Posterior cingulate gyrus (tissue), 11 donors: ENCODE measurements at regions not wholly inside any gene's neighbourhood (a gene's known extent, or its start where the extent isn't known, plus 50 kb on each side); places are given as distances from the start of the nearest gene placed in this dataset.

Experiments used
- DNase-seq, 10 donors: peaks; one replicate each; pipeline versions ENCODE4 v3.0.0 to v3.0.0-alpha.2; 2020 to 2021; ENCODE audit warnings: mixed read lengths in 3 of 10
- intact Hi-C: fragments of 100-400 bp; cut with DNase I; formaldehyde crosslinking; loops from one replicate; pipeline ENCODE4 v1.15.1; 2023

- DNase-seq, result no peak
These were observed 267.3 kb upstream of the NPVF start for GRCh38 chr7:25495342-25496250.

GRCh38 chr7:25496476-25497368 is 268.4 kb upstream of the NPVF start:
- intact Hi-C loops, result no loop called here
- DNase-seq, result no peak

More at GRCh38 chr7:25495342-25496250, 267.3 kb upstream of the NPVF start:
- intact Hi-C loops, result no loop called here

GRCh38 chr7:25500393-25500921 is 272.2 kb upstream of the NPVF start:
- no peak for DNase-seq
- intact Hi-C loops, result no loop called here

- intact Hi-C loops, result no loop called here
- DNase-seq, result no peak
These were observed 275.0 kb upstream of the NPVF start for GRCh38 chr7:25503306-25503705.

GRCh38 chr7:25512061-25512687 is 283.9 kb upstream of the NPVF start:
- DNase-seq, result no peak
- intact Hi-C loops, result no loop called here

GRCh38 chr7:25515633-25516275 is 287.5 kb upstream of the NPVF start:
- DNase-seq, result no peak
- intact Hi-C loops, result no loop called here

- intact Hi-C loops, result no loop called here
These were observed 289.6 kb upstream of the NPVF start for GRCh38 chr7:25517906-25518305.

GRCh38 chr7:25520017-25520416 is 291.7 kb upstream of the NPVF start:
- intact Hi-C loops, result no loop called here
- no peak for DNase-seq

More at GRCh38 chr7:25517906-25518305, 289.6 kb upstream of the NPVF start:
- DNase-seq, result no peak

- intact Hi-C loops, result no loop called here
- no peak for DNase-seq
These were observed 292.2 kb upstream of the NPVF start for GRCh38 chr7:25520516-25520915.

- intact Hi-C loops, result no loop called here
- no peak for DNase-seq
These were observed 292.9 kb upstream of the NPVF start for GRCh38 chr7:25521236-25521635.

- no peak for DNase-seq
- intact Hi-C loops, result no loop called here
These were observed 294.4 kb upstream of the NPVF start for GRCh38 chr7:25522727-25523126.

GRCh38 chr7:25527665-25528170 is 299.4 kb upstream of the NPVF start:
- no peak for DNase-seq
- intact Hi-C loops, result no loop called here

GRCh38 chr7:25529320-25529719 is 301.0 kb upstream of the NPVF start:
- intact Hi-C loops, result no loop called here
- no peak for DNase-seq

- intact Hi-C loops, result no loop called here
- no peak for DNase-seq
These were observed 308.6 kb upstream of the NPVF start for GRCh38 chr7:25536851-25537250.

GRCh38 chr7:25537662-25538375 is 309.5 kb upstream of the NPVF start:
- no peak for DNase-seq
- intact Hi-C loops, result no loop called here

- intact Hi-C loops, result no loop called here
- no peak for DNase-seq
These were observed 313.0 kb upstream of the NPVF start for GRCh38 chr7:25541094-25541821.

- DNase-seq, result no peak
- intact Hi-C loops, result no loop called here
These were observed 313.6 kb upstream of the NPVF start for GRCh38 chr7:25541877-25542276.

- intact Hi-C loops, result no loop called here
- no peak for DNase-seq
These were observed 314.9 kb upstream of the NPVF start for GRCh38 chr7:25543210-25543609.

GRCh38 chr7:25543798-25544197 is 315.5 kb upstream of the NPVF start:
- DNase-seq, result no peak
- intact Hi-C loops, result no loop called here
